ENCODE measurements at regions not wholly inside any gene's neighbourhood (a gene's known extent, or its start where the extent isn't known, plus 50 kb on each side); places are given as distances from the start of the nearest gene placed in this dataset.

GRCh38 chr18:68557183-68557582, 157.7 kb downstream of the TMX3 start:
- no peaks in the 10 kb centered on the region for H3K36me3 ChIP-seq (ENCODE audit: insufficient read depth, low read length)
- no peaks in the 10 kb centered on the region for H3K4me1 ChIP-seq (ENCODE audit: insufficient read depth, low read length, poor library complexity, severe bottlenecking)
- no peak overlapping the region for H2AFZ ChIP-seq (ENCODE audit: low read length)
- no peak overlapping the region for H3K4me2 ChIP-seq (ENCODE audit: low read depth, low read length, poor library complexity, severe bottlenecking)
- TF ChIP-seq EZH2phosphoT487 (IDR thresholded peaks at IDR 0.05; ENCODE audit: borderline replicate concordance) = no peak
- no peak for TF ChIP-seq CTCF (conservative IDR thresholded peaks at IDR 0.05; ENCODE audit: low read length)
- no peaks in the 10 kb centered on the region for H3K9me2 ChIP-seq (replicated peaks; ENCODE audit: low read depth, low read length)
- H3K4me3 ChIP-seq (ENCODE audit: low read length, poor library complexity, severe bottlenecking) = no peak overlapping the region
- no peaks in the 10 kb centered on the region for H3F3A ChIP-seq (ENCODE audit: low read depth)
- no peaks in the 10 kb centered on the region for H4K20me1 ChIP-seq (ENCODE audit: insufficient read depth, low read length, poor library complexity, severe bottlenecking)
- no peaks in the 10 kb centered on the region for H3K79me2 ChIP-seq (ENCODE audit: insufficient read depth, low read length)
- H3K9me3 ChIP-seq (ENCODE audit: insufficient read depth, low read depth, low read length) = no peaks in the 10 kb centered on the region
- no peaks in the 10 kb centered on the region for H3K27me3 ChIP-seq (ENCODE audit: insufficient read depth, low read length, poor library complexity, severe bottlenecking)
- H3K9ac ChIP-seq (ENCODE audit: low read depth, low read length, poor library complexity, severe bottlenecking) = no peak overlapping the region

- Histone ChIP-seq H3K27me3 (ENCODE audit: insufficient read depth, low read length, poor library complexity, severe bottlenecking) (no peaks in the 10 kb centered on the region), H3K4me1 (ENCODE audit: insufficient read depth, low read length, poor library complexity, severe bottlenecking) (no peaks in the 10 kb centered on the region), H3F3A (ENCODE audit: low read depth) (no peaks in the 10 kb centered on the region), H2AFZ (ENCODE audit: low read length) (no peak overlapping the region), H4K20me1 (ENCODE audit: insufficient read depth, low read length, poor library complexity, severe bottlenecking) (no peaks in the 10 kb centered on the region), H3K36me3 (ENCODE audit: insufficient read depth, low read length) (no peaks in the 10 kb centered on the region), H3K9me3 (ENCODE audit: insufficient read depth, low read depth, low read length) (no peaks in the 10 kb centered on the region), H3K9me2 (replicated peaks; ENCODE audit: low read depth, low read length) (no peaks in the 10 kb centered on the region), H3K9ac (ENCODE audit: low read depth, low read length, poor library complexity, severe bottlenecking) (no peak overlapping the region), H3K4me2 (ENCODE audit: low read depth, low read length, poor library complexity, severe bottlenecking) (no peak overlapping the region), H3K4me3 (ENCODE audit: low read length, poor library complexity, severe bottlenecking) (no peak overlapping the region), H3K79me2 (ENCODE audit: insufficient read depth, low read length) (no peaks in the 10 kb centered on the region)
- TF ChIP-seq EZH2phosphoT487 (IDR thresholded peaks at IDR 0.05; ENCODE audit: borderline replicate concordance) (no peak), CTCF (conservative IDR thresholded peaks at IDR 0.05; ENCODE audit: low read length) (no peak)
Measured at GRCh38 chr18:68555879-68556301, 159.0 kb downstream of the TMX3 start.

- Histone ChIP-seq H3K9me3 (ENCODE audit: insufficient read depth, low read depth, low read length) (no peaks in the 10 kb centered on the region), H4K20me1 (ENCODE audit: insufficient read depth, low read length, poor library complexity, severe bottlenecking) (no peaks in the 10 kb centered on the region), H3K4me3 (ENCODE audit: low read length, poor library complexity, severe bottlenecking) (no peak overlapping the region), H2AFZ (ENCODE audit: low read length) (no peak overlapping the region), H3K27me3 (ENCODE audit: insufficient read depth, low read length, poor library complexity, severe bottlenecking) (no peaks in the 10 kb centered on the region), H3K4me2 (ENCODE audit: low read depth, low read length, poor library complexity, severe bottlenecking) (no peak overlapping the region), H3K9ac (ENCODE audit: low read depth, low read length, poor library complexity, severe bottlenecking) (no peak overlapping the region), H3K9me2 (replicated peaks; ENCODE audit: low read depth, low read length) (no peaks in the 10 kb centered on the region), H3K79me2 (ENCODE audit: insufficient read depth, low read length) (no peaks in the 10 kb centered on the region), H3K4me1 (ENCODE audit: insufficient read depth, low read length, poor library complexity, severe bottlenecking) (no peaks in the 10 kb centered on the region), H3F3A (ENCODE audit: low read depth) (no peaks in the 10 kb centered on the region), H3K36me3 (ENCODE audit: insufficient read depth, low read length) (no peaks in the 10 kb centered on the region)
- TF ChIP-seq CTCF (conservative IDR thresholded peaks at IDR 0.05; ENCODE audit: low read length) = no peak
- no peak for TF ChIP-seq EZH2phosphoT487 (IDR thresholded peaks at IDR 0.05; ENCODE audit: borderline replicate concordance)
Measured at GRCh38 chr18:68548904-68549870, 165.7 kb downstream of the TMX3 start.
